T-cell (primary cell): ENCODE measurements at regions not wholly inside any gene's neighbourhood (a gene's known extent, or its start where the extent isn't known, plus 50 kb on each side); places are given as distances from the start of the nearest gene placed in this dataset.

Experiments
- ATAC-seq, 4 experiments: fragments of 200-7000 bp in 3 of 4; fragments of 150-1000 bp in 1 of 4; cut with Tn5 transposase; replicated peaks in 1 of 4; 1 replicate in 3 of 4; 2 replicates in 1 of 4; pipeline ENCODE4 v1.10.0; 2021; ENCODE audit warnings: moderate library complexity in 3 of 4, mild to moderate bottlenecking in 2 of 4, moderate number of reproducible peaks in 1 of 4
- CTCF ChIA-PET, 2 donors: fragments of 300-600 bp; sonication (Branson Sonifier 250); formaldehyde crosslinking; loops; one replicate each; lab custom pipeline; 2022; ENCODE audit warnings: antibody characterized with exemption in 2 of 2; lab: Charles Lee
- POLR2A ChIA-PET, 2 donors: fragments of 300-600 bp; sonication (Branson Sonifier 250); formaldehyde crosslinking; loops; one replicate each; lab custom pipeline; 2022; ENCODE audit warnings: antibody characterized with exemption in 2 of 2; lab: Charles Lee
- DNase-seq, 35 experiments: peaks; one replicate each; pipeline versions ENCODE4 v3.0.0 to v3.0.0-alpha.2; 2013 to 2023
- H3K27ac ChIP-seq: one replicate; pipeline ENCODE4 v1.5.1; 2013; ENCODE audit warnings: low read length
- H3K27me3 ChIP-seq, 2 experiments: replicated peaks in 1 of 2; 1 replicate in 1 of 2; 2 replicates in 1 of 2; pipeline versions ENCODE4 v1.6.1 to v1.7.0; 2013; ENCODE audit warnings: low read length in 1 of 2, mixed read lengths in 1 of 2; ENCODE audit not compliant: control insufficient read depth in 2 of 2, insufficient read depth in 2 of 2; ENCODE audit errors: extremely low read depth in 1 of 2
- H3K36me3 ChIP-seq, 2 donors: 1 replicate in 1 of 2; 2 replicates in 1 of 2; pipeline versions ENCODE4 v1.6.1 to v1.7.0; 2013; ENCODE audit warnings: low read length in 1 of 2; ENCODE audit not compliant: control insufficient read depth in 2 of 2, insufficient read depth in 1 of 2; ENCODE audit errors: extremely low read depth in 1 of 2
- H3K4me1 ChIP-seq, 2 experiments: 1 replicate in 1 of 2; 2 replicates in 1 of 2; pipeline versions ENCODE4 v1.6.1 to v1.7.0; 2013; ENCODE audit warnings: low read length in 2 of 2, mixed read lengths in 1 of 2; ENCODE audit not compliant: insufficient read depth in 2 of 2, control insufficient read depth in 1 of 2; ENCODE audit errors: extremely low read depth in 1 of 2
- H3K4me3 ChIP-seq, 2 donors: 1 replicate in 1 of 2; 2 replicates in 1 of 2; pipeline versions ENCODE4 v1.5.1 to v1.7.0; 2013; ENCODE audit warnings: mild to moderate bottlenecking in 2 of 2, low read length in 1 of 2, moderate library complexity in 1 of 2; ENCODE audit not compliant: control insufficient read depth in 1 of 2; ENCODE audit errors: extremely low read depth in 1 of 2
- H3K9me3 ChIP-seq: 2 replicates; pipeline ENCODE4 v1.7.0; 2013
- H3K27ac Mint-ChIP-seq, 2 donors: one replicate each; pipeline ENCODE4 v1.8.0; 2020 to 2021; ENCODE audit warnings: mild to moderate bottlenecking in 2 of 2, mixed read lengths in 2 of 2
- H3K27me3 Mint-ChIP-seq, 2 donors: one replicate each; pipeline ENCODE4 v1.8.0; 2021 to 2022; ENCODE audit warnings: mixed read lengths in 2 of 2
- H3K36me3 Mint-ChIP-seq: one replicate; pipeline ENCODE4 v1.8.0; 2021; ENCODE audit warnings: mixed read lengths
- H3K4me1 Mint-ChIP-seq, 3 donors: one replicate each; pipeline ENCODE4 v1.8.0; 2020 to 2022; ENCODE audit warnings: mixed read lengths in 3 of 3, mild to moderate bottlenecking in 1 of 3
- H3K4me3 Mint-ChIP-seq, 3 donors: one replicate each; pipeline ENCODE4 v1.8.0; 2020 to 2022; ENCODE audit warnings: mild to moderate bottlenecking in 3 of 3, mixed read lengths in 3 of 3, moderate library complexity in 3 of 3
- H3K9me3 Mint-ChIP-seq, 3 donors: one replicate each; pipeline ENCODE4 v1.8.0; 2020 to 2022; ENCODE audit warnings: mixed read lengths in 3 of 3
- WGBS: methylation state at CpG from one replicate; pipeline ENCODE4 v1.1.5; 2013; ENCODE audit warnings: missing lambda C conversion rate; ENCODE audit not compliant: insufficient coverage; 5-methylcytosine and 5-hydroxymethylcytosine counted together

DNA sequence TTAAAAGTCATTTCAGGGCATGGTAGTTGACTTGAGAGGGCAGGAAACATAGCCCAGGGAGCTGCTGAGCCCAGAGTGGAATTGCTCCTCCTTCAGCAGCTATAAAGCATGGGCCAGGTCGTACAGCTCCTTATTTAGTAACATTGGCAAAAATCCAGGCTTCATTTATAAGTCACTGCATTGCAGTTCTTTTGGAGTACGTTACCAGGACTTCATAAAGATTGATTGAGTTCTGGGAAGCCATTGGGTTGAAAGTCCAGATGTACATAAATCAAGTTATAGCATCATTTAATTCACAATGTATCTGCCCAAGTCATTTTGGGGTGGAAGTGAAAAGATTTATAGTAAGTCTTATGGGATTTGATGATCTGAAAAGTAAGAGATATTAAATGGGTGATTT lies 53.0 kb upstream of the ANKEF1 start:
- H3K27ac Mint-ChIP-seq: no peak overlapping the region
- DNase-seq: no peak
- H3K36me3 ChIP-seq: no peaks in the 10 kb centered on the region
- peaks cover 0 to 3% of the 10 kb centered on the region in 2 experiments for H3K27me3 ChIP-seq
- H3K4me1 ChIP-seq: no peaks in the 10 kb centered on the region
- no peaks in the 10 kb centered on the region for H3K9me3 ChIP-seq
- CTCF ChIA-PET: interaction anchor here (0.7 to 1.2 kb wide), 4 partner anchors 11 to 445 kb away, joined by 3 to 4 read pairs (median 3); no protein-coding TSS in a partner anchor
- H3K36me3 Mint-ChIP-seq: no peaks in the 10 kb centered on the region
- H3K4me1 Mint-ChIP-seq: peaks cover 0 to 2% (median 0%) of the 10 kb centered on the region in 3 donors
- no peak overlapping the region for H3K27ac ChIP-seq
- peaks cover 0 to 4% of the 10 kb centered on the region in 2 donors for H3K27me3 Mint-ChIP-seq
- POLR2A ChIA-PET: no interaction called here
- H3K4me3 Mint-ChIP-seq: no peak overlapping the region
- no peak for ATAC-seq
- 38% methylated on average over 1 of the region's 2 CpGs for WGBS
- no peaks in the 10 kb centered on the region for H3K9me3 Mint-ChIP-seq
- H3K4me3 ChIP-seq: no peak overlapping the region

DNA sequence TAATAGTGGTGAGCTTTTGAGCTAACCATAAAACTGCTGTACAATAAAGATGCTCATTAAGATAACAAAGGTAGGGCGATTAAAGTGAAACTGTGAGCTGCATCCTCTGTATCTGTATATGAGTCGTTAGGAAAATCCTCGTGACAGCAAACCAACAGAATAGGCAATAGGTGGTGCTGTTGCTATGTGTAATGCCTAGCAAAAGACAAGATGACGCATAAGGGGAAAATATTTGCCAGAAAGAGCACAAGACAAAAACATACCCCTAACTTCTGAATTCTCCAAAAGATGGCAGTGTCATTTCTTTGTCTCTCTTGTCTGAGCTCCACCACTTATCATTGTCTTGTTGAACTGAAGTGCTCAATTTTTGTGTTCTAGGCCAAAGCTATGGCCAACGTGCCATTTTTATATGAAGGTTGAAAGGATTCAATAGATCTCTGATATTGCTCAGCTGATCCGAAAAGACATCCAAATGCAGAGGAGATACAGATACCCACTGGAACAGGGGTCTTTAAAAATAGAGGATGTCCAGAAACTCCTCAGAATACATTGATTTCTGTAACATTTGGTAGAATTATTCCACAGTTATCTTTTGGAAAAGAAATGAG lies 56.3 kb upstream of the ANKEF1 start:
- no peak overlapping the region for H3K27ac Mint-ChIP-seq
- no peaks in the 10 kb centered on the region for H3K9me3 Mint-ChIP-seq
- H3K9me3 ChIP-seq: no peaks in the 10 kb centered on the region
- H3K27me3 ChIP-seq: peaks cover 0 to 3% of the 10 kb centered on the region in 2 experiments
- no peak overlapping the region for H3K4me3 Mint-ChIP-seq
- H3K36me3 ChIP-seq: no peaks in the 10 kb centered on the region
- peak in 25 of 35 experiments; percentile 4 to 79 (median 20) for DNase-seq
- H3K4me1 ChIP-seq: no peaks in the 10 kb centered on the region
- H3K27ac ChIP-seq: no peak overlapping the region
- H3K4me1 Mint-ChIP-seq: peaks cover 0 to 2% (median 0%) of the 10 kb centered on the region in 3 donors
- WGBS: no CpG with 5 or more reads among the region's 6 CpGs
- H3K27me3 Mint-ChIP-seq: no peaks in the 10 kb centered on the region
- H3K4me3 ChIP-seq: no peak overlapping the region
- CTCF ChIA-PET: interaction anchor here (0.6 to 3.9 kb wide), 20 partner anchors 9 to 458 kb away, joined by 3 to 39 read pairs (median 4); partner anchors contain the start of genes ANKEF1 (in 1 of the 2), MKKS (in 1 of the 2) and SLX4IP (in 1 of the 2)
- POLR2A ChIA-PET: no interaction called here
- no peaks in the 10 kb centered on the region for H3K36me3 Mint-ChIP-seq
- peak; percentile 78 to 81 (median 79) for ATAC-seq

DNA sequence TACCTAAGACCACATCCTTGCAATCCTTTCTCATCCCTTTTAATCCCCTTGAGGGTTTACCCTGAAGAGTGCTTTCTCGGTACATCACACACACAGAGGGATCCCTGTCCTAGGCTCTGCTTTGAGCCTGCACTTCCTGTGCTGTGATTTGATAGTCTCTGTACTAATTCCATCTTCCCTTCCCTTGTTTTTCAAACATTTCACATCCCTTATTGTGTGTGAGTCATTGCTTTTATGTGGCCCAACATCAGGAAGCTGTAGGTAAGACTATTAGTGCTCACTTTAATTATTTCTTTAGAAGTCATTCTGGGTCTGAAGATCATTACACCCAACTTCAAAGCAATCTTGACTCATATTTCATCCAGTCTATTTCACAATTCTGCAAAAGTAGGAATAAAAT lies 57.2 kb upstream of the ANKEF1 start:
- Mint-ChIP-seq H3K4me3 (no peak overlapping the region), H3K9me3 (no peaks in the 10 kb centered on the region), H3K36me3 (no peaks in the 10 kb centered on the region), H3K27ac (no peak overlapping the region), H3K4me1 (peaks cover 0 to 2% (median 0%) of the 10 kb centered on the region in 3 donors), H3K27me3 (peaks cover under 1 to 2% of the 10 kb centered on the region in 2 donors)
- ATAC-seq (no peak), DNase-seq (no peak)
- no peaks in the 10 kb centered on the region for H3K4me1 ChIP-seq
- H3K4me3 ChIP-seq: no peak overlapping the region
- WGBS: no CpG with 5 or more reads among the region's 1 CpG
- H3K36me3 ChIP-seq: no peaks in the 10 kb centered on the region
- no peak overlapping the region for H3K27ac ChIP-seq
- POLR2A ChIA-PET: no interaction called here
- H3K27me3 ChIP-seq: peaks cover 0 to 3% of the 10 kb centered on the region in 2 experiments
- H3K9me3 ChIP-seq: no peaks in the 10 kb centered on the region
- CTCF ChIA-PET: interaction anchor here (0.6 to 3.9 kb wide), 18 partner anchors 8 to 459 kb away, joined by 3 to 39 read pairs (median 5); partner anchors contain the start of genes ANKEF1 (in 1 of the 2), MKKS (in 1 of the 2), SLX4IP (in 1 of the 2) and SNAP25 (in 1 of the 2)

GRCh38 chr20:9974324-9974723 lies 60.5 kb upstream of the ANKEF1 start:
- no peak overlapping the region for H3K4me3 ChIP-seq
- ATAC-seq (no peak), DNase-seq (peak in 1 of 35 experiments; percentile 2)
- no peak overlapping the region for H3K4me3 Mint-ChIP-seq
- 80% methylated on average over 1 of the region's 2 CpGs for WGBS
- H3K9me3 Mint-ChIP-seq: no peaks in the 10 kb centered on the region
- H3K4me1 ChIP-seq: no peaks in the 10 kb centered on the region
- peaks cover 7 to 9% of the 10 kb centered on the region in 2 donors for H3K27me3 Mint-ChIP-seq
- ChIA-PET POLR2A (no interaction called here), CTCF (interaction anchor here (0.8 to 1.6 kb wide), 2 partner anchors 116 to 117 kb away, joined by 3 to 4 read pairs; no protein-coding TSS in a partner anchor)
- H3K9me3 ChIP-seq: no peaks in the 10 kb centered on the region
- no peaks in the 10 kb centered on the region for H3K36me3 ChIP-seq
- no peak overlapping the region for H3K27ac Mint-ChIP-seq
- H3K27me3 ChIP-seq: peaks cover 0 to 3% of the 10 kb centered on the region in 2 experiments
- H3K36me3 Mint-ChIP-seq: no peaks in the 10 kb centered on the region
- peaks cover 0 to 2% (median 0%) of the 10 kb centered on the region in 3 donors for H3K4me1 Mint-ChIP-seq
- H3K27ac ChIP-seq: no peak overlapping the region

DNA sequence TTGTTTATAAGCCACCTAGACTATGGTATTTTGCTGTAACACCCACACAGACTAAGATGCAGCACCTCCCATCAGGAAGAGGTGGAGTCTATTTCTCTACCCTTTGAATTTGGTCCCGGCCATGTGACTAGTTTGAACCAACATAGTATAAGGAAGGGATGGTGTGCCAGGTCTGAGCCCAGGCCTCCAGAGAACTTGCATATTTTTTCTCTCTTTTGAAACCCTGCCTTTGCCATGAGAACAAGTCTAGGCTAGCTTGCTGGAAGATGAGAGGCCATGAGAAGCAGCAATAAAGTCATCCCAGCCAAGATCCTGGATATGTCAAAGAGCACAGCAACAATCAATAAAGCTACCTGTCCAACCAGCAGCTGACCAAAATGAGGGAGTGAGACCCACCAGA lies 63.0 kb upstream of the ANKEF1 start:
- no peaks in the 10 kb centered on the region for H3K36me3 Mint-ChIP-seq
- no peak overlapping the region for H3K27ac ChIP-seq
- no peak overlapping the region for H3K4me3 ChIP-seq
- H3K4me1 ChIP-seq: no peaks in the 10 kb centered on the region
- ATAC-seq: no peak
- ChIA-PET POLR2A (no interaction called here), CTCF (interaction anchor here in 1 of 2 donors (1.2 kb wide), 1 partner anchor 9 kb away, joined by 4 read pairs; no protein-coding TSS in a partner anchor)
- H3K27ac Mint-ChIP-seq: no peak overlapping the region
- no peaks in the 10 kb centered on the region for H3K36me3 ChIP-seq
- H3K9me3 Mint-ChIP-seq: no peaks in the 10 kb centered on the region
- H3K4me1 Mint-ChIP-seq: no peaks in the 10 kb centered on the region
- H3K27me3 Mint-ChIP-seq: peaks cover 10 to 12% of the 10 kb centered on the region in 2 donors
- 0% methylated on average over 1 of the region's 1 CpG for WGBS
- no peaks in the 10 kb centered on the region for H3K27me3 ChIP-seq
- no peak for DNase-seq
- H3K4me3 Mint-ChIP-seq: no peak overlapping the region
- no peaks in the 10 kb centered on the region for H3K9me3 ChIP-seq

- Histone ChIP-seq H3K4me3 (no peak overlapping the region), H3K9me3 (no peaks in the 10 kb centered on the region), H3K4me1 (no peaks in the 10 kb centered on the region), H3K36me3 (no peaks in the 10 kb centered on the region), H3K27me3 (no peaks in the 10 kb centered on the region), H3K27ac (no peak overlapping the region)
- no peak for ATAC-seq
- Mint-ChIP-seq H3K9me3 (no peaks in the 10 kb centered on the region), H3K4me1 (no peaks in the 10 kb centered on the region), H3K4me3 (no peak overlapping the region), H3K27ac (no peak overlapping the region), H3K27me3 (peaks cover 18% of the 10 kb centered on the region in 2 donors), H3K36me3 (no peaks in the 10 kb centered on the region)
- no peak for DNase-seq
- ChIA-PET POLR2A (no interaction called here), CTCF (interaction anchor here in 1 of 2 donors (1.0 kb wide), 1 partner anchor 9 kb away, joined by 6 read pairs; no protein-coding TSS in a partner anchor)
- 50% methylated on average over 1 of the region's 1 CpG for WGBS
These were observed 65.2 kb upstream of the ANKEF1 start for GRCh38 chr20:9969626-9970025.
